Lower leg skin (tissue), 4 donors: ENCODE measurements at regions not wholly inside any gene's neighbourhood (a gene's known extent, or its start where the extent isn't known, plus 50 kb on each side); places are given as distances from the start of the nearest gene placed in this dataset.

Experiments used
- DNase-seq, 2 donors: peaks; one replicate each; pipeline ENCODE4 v3.0.0-alpha.2; 2019; ENCODE audit warnings: low spot score in 2 of 2
- H3K4me3 ChIP-seq: fragments of 200-600 bp; sonication (generic); 2 replicates; pipeline ENCODE4 v1.5.1; 2017; ENCODE audit warnings: mild to moderate bottlenecking, low read depth; ENCODE audit not compliant: poor library complexity, severe bottlenecking
- CTCF ChIP-seq, 3 donors: fragments of 450-650 bp; IDR thresholded peaks; one replicate each; pipeline ENCODE4 v1.5.1; 2016; ENCODE audit warnings: antibody characterized with exemption in 3 of 3, mild to moderate bottlenecking in 3 of 3, moderate library complexity in 2 of 3
- POLR2A ChIP-seq, 2 donors: fragments of 450-650 bp; IDR thresholded peaks; one replicate each; pipeline ENCODE4 v1.6.1; 2016 to 2017; ENCODE audit warnings: antibody characterized with exemption in 2 of 2, mild to moderate bottlenecking in 1 of 2, moderate library complexity in 1 of 2
- WGBS, 2 donors: methylation state at CpG; one replicate each; pipeline ENCODE4 v1.1.5; 2018; 5-methylcytosine and 5-hydroxymethylcytosine counted together
- intact Hi-C: fragments of 100-400 bp; cut with DNase I; formaldehyde crosslinking; loops from one replicate; pipeline ENCODE4 v1.15.0; 2023; ENCODE audit warnings: low total_unique reads

GRCh38 chr4:170256807-170257206 is 167.1 kb upstream of the AADAT start:
- intact Hi-C loops, result no loop called here
- DNase-seq, result no peak
- no peak overlapping the region for H3K4me3 ChIP-seq
- TF ChIP-seq POLR2A (IDR thresholded peaks at IDR 0.05), result no peak
- TF ChIP-seq CTCF (IDR thresholded peaks at IDR 0.05), result no peak

- intact Hi-C loops, result no loop called here
- TF ChIP-seq CTCF (IDR thresholded peaks at IDR 0.05) (no peak), POLR2A (IDR thresholded peaks at IDR 0.05) (no peak)
- 80 to 81% methylated on average over 3 of the region's 3 CpGs for WGBS, 2 donors
Measured at GRCh38 chr4:170248576-170248975, 158.8 kb upstream of the AADAT start.

GRCh38 chr4:170248029-170248428 is 158.3 kb upstream of the AADAT start:
- no peak overlapping the region for H3K4me3 ChIP-seq
- intact Hi-C loops, result no loop called here
- no peak for DNase-seq
- TF ChIP-seq CTCF (IDR thresholded peaks at IDR 0.05), result no peak
- no peak for TF ChIP-seq POLR2A (IDR thresholded peaks at IDR 0.05)
- 75 to 81% methylated on average over 4 of the region's 4 CpGs for WGBS, 2 donors

More at GRCh38 chr4:170248576-170248975, 158.8 kb upstream of the AADAT start:
- no peak for DNase-seq
- no peak overlapping the region for H3K4me3 ChIP-seq

GRCh38 chr4:170247596-170247995 is 157.8 kb upstream of the AADAT start:
- no peak overlapping the region for H3K4me3 ChIP-seq
- DNase-seq, result no peak
- TF ChIP-seq POLR2A (IDR thresholded peaks at IDR 0.05), result no peak
- no peak for TF ChIP-seq CTCF (IDR thresholded peaks at IDR 0.05)
- intact Hi-C loops, result no loop called here

DNA sequence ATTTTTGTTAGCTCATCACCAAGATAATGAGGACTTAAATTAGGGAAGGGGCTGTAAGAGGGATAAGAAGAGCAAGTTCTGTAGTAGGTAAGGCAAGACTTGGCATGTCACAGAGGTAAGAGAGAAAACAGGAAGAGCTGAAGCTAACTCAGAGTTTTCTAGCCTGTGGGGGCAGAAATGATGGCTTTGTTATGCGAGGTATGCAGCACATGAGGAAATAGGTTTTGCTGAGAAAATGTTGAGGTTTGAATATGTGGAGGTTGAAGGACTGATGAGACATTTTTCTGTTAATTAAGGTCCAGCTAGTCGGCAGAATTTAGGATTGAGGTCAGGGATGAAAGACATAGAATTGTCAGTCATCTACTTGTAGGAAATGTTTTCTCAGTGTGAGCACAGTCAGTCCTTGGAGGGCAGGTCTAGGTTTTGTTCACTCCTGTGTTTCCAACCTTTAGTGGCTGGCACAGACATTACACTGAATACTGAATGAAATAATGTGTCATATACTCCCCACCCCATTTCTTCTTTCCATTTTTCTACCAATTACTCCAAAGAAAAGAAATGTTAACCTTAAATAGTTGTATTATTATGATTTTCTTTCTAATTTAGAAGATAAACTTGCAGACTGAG is 154.0 kb upstream of the AADAT start:
- TF ChIP-seq POLR2A (IDR thresholded peaks at IDR 0.05) (no peak), CTCF (IDR thresholded peaks at IDR 0.05) (no peak)
- 38 to 45% methylated on average over 2 of the region's 2 CpGs for WGBS, 2 donors

DNA sequence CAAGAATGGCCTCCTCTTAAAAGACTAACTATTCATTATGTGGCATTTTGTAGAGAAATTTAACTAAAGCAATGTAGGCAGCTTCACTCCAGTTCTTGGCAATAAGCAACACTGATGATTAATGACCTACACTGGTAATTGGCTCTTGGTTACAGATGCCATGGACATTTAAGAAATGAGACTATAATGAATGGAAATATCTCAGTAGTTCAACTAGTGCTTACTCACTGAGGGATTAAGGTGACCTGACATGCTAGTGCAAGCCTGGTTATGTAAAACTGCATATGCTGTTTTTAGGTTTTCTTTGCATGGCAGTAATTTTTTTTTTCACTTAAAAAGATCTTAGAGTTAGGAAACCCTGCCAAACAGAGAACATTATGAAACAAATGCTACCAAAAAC is 152.7 kb upstream of the AADAT start:
- TF ChIP-seq POLR2A (IDR thresholded peaks at IDR 0.05) (no peak), CTCF (IDR thresholded peaks at IDR 0.05) (no peak)
- no peak for DNase-seq
- no peak overlapping the region for H3K4me3 ChIP-seq
- intact Hi-C loops, result no loop called here

More for the DNA sequence above, 154.0 kb upstream of the AADAT start:
- DNase-seq, result no peak
- intact Hi-C loops, result no loop called here
- H3K4me3 ChIP-seq, result no peak overlapping the region
